ENCODE measurements at regions not wholly inside any gene's neighbourhood (a gene's known extent, or its start where the extent isn't known, plus 50 kb on each side); places are given as distances from the start of the nearest gene placed in this dataset.
"Not testable (repeated sequence)": the region's sequence is repeated elsewhere in the genome, so short reads cannot be mapped to it uniquely, and the experiment has no call there.

DNA sequence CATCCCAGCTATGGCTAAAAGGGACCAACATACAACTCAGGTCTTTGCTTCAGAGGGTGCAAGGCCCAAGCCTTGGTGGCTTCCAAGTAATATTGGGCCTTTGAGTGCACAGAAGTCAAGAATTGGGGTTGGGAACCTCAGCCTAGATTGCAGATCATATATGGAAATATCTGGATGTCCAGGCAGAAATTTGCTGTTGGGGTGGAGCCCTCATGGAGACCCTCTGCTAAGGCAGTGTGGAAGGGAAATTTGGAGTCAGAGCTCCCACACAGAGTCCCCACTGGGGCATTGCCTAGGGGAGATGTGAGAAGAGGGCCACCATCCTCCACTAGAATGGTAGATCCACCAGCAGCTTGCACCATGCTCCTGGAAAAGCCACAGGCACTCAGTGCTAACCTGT, 123.5 kb downstream of the PRL start:
- no peak for DNase-seq (ENCODE audit: low read depth in 1 of 2, low spot score in 1 of 2)

DNA sequence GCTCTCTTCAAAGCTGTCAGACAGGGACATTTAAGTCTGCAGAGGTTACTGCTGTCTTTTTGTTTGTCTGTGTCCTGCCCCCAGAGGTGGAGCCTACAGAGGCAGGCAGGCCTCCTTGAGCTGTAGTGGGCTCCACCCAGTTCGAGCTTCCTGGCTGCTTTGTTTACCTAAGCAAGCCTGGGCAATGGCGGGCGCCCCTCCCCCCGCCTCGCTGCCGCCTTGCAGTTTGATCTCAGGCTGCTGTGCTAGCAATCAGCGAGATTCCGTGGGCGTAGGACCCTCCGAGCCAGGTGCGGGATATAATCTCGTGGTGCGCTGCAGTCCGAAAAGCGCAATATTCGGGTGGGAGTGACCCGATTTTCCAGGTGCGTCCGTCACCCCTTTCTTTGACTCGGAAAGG, 116.6 kb downstream of the PRL start:
- not testable (repeated sequence) for DNase-seq (ENCODE audit: low read depth in 1 of 2, low spot score in 1 of 2)

DNA sequence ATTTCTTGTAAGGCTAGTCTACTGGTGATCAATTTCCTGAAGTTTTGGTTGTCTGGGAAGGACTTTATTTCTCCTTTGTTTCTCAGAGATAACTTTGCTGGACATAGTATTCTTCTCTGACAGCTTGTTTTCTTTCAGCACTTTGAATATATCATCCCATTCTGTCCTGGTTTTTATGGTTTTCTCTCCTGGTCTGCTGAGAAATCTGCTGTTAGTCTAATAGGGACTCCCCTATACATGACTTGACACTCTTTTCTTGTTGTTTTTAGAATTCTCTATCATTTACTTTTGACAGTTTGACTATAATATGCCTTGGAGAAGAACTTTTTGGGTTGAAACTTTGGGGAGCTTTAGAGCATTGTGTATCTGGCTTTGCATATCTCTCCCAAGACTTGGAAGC, 112.5 kb downstream of the PRL start:
- DNase-seq (ENCODE audit: low read depth in 1 of 2, low spot score in 1 of 2) = no peak

DNA sequence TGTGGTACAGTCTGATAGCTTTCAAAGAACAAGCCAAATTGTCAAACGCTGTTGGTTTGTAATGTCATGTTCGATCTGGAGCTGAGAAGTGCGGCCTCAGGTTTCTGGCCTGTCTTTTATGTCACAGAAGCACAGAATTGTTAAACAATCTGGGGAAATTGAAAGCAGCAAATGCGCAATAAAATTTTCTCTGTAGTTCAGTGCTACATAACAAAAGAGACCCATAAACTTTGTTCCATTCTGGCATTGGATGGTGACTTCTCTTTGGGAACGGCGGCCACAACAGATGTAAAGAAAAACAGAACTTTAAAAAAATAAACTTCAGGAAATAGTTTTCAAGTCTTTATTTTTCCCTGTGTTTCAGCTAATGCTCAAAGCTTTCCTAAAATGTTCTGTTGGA, 106.9 kb downstream of the PRL start:
- DNase-seq (ENCODE audit: low read depth in 1 of 2, low spot score in 1 of 2) = no peak

DNA sequence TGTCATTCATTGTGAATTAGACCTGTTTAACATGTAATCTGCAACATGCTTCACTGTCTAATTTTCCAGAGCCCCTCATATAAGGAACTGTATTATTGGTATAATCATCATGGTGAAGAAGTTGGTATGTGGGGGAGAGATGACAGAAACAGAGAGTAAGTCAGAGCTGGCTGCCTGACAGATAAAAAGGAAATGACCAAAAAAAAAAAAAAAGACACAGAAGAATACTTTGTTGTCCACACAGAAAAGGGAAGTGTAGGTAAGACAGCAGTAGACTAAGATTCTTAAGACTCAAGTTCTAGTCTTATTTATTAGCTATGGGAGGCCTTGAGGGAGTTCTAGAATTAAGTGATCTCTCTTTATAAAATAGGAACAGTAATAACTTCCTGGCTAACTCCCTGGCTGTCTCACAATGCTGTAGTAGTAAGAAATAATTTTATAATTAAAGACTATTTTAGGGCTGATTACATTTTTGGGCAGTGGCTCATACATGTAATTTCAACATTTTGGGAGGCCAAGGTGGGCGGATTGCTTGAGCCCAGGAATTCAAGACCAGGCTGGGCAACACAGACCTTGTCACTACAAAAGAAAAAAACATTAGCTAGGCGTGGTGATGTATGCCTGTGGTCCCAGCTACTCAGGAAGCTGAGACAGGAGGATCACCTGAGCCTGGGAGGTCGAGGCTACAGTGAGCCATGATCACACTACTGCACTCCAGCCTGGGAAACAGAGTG, 102.5 kb downstream of the PRL start:
- no peak for DNase-seq (ENCODE audit: low read depth in 1 of 2, low spot score in 1 of 2)

DNA sequence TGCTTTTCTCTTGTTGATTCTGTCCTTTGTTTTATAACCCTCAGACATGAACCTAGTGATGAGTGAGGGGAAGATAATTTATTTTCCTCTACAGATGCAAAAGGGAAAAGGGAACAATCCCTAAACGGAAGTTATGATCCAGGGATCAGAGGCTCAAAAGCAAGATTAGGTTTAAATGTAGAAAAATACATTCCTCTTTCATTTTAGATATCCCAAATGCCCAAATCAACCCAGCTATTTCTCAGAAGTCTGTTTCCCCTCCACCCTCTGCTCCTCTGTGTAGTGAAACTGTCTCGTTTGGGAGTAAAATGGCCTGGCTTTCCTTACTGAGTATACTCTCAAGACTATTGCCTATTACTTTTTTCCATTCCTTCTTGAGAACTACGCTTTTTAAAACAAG, 97.1 kb downstream of the PRL start:
- DNase-seq (ENCODE audit: low read depth in 1 of 2, low spot score in 1 of 2) = no peak

DNA sequence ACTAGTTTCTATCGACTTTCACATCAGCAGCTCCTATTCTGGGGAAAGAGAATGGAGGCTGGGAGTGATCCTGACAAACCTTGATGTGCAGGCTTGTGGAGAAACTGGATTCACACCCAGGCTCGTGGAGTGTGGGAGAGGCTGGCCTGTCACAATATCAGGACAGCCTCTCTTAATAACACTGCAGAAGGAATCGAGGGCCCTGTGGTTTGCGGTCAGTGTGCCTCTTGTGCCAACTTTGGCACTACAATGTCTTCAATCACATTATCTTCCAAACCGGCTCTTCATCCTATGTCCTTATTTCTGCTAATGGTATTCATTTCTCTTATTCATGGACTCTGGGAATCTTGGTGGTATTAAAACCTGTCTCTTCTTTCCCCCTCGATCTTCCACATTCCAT, 92.7 kb downstream of the PRL start:
- no peak for DNase-seq (ENCODE audit: low read depth in 1 of 2, low spot score in 1 of 2)

DNA sequence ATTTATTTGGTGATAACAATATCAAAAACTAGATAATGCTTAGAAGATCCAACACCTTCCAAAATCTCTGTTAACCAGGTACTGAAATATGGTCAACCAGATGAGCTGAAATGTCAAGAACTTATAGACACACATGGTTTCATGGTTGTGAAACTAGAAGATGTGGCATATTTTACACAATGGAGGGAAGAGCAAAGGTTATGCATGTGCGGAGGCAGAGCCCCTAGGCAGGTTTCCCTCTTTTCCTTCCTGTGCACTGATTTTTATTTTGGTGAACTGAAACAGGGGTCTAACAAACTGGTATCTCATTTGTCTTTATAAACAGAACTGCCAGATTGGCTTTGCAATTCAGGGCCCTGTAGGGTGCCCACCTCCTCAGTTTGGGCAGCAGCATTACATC, 91.6 kb downstream of the PRL start:
- DNase-seq (ENCODE audit: low read depth in 1 of 2, low spot score in 1 of 2) = no peak

DNA sequence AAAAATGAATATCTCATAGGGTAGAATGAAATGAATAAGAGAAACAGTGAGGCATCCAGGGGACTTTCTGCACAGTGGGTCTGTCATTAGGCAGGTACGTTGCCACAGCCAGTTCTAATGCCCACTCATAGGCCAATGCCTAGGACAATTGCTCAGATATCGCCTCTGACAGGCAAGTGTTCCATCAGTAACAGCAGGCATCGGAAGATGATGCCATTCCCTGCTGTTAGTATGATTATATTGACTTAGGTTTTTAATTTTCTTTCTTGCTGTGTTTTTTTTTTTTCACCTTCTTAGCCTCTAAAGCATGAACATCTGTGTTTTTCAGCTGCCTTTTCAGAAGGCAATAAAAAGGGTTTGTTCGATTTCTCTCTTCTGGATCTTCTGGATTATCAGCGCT, 90.7 kb downstream of the PRL start:
- DNase-seq (ENCODE audit: low read depth in 1 of 2, low spot score in 1 of 2) = no peak

DNA sequence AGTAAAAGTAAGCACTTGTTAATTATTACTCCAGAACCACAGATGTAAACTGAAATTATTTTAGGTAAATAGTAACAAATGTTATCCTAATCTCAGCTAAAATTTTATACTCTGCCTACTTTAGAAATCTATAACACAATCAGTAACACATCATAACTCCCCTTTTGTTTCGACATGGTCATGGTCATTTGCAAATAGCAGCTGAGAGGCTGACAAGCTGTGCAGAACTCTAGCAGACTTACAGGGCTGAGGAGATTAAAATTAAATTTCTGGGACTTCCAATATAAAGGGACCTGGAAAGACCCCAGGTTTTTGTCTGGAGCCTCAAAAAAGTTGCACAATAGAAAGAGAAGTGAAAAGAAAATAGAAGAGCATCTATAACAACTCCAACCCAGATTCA, 88.8 kb downstream of the PRL start:
- no peak for DNase-seq (ENCODE audit: low read depth in 1 of 2, low spot score in 1 of 2)

DNA sequence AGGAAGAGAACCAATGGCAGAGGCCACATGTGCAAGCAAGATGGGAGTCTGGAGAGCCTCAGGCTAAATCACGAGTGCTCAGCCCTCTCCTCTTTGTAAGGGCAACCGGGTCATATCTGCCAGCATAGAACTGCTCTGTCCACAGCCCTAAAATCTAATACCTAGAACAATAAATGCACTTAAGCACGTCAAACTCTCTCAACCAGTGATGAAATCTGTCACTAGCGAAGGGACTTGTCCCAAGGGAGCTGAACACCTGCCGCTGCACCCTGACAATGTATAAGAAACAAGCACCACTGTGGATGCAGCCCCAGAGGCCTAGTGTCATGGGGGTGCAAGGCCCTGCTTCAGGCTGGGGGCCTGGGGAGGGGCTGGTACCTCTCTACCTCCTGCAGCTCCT, 82.5 kb downstream of the PRL start:
- DNase-seq (ENCODE audit: low read depth in 1 of 2, low spot score in 1 of 2) = no peak

DNA sequence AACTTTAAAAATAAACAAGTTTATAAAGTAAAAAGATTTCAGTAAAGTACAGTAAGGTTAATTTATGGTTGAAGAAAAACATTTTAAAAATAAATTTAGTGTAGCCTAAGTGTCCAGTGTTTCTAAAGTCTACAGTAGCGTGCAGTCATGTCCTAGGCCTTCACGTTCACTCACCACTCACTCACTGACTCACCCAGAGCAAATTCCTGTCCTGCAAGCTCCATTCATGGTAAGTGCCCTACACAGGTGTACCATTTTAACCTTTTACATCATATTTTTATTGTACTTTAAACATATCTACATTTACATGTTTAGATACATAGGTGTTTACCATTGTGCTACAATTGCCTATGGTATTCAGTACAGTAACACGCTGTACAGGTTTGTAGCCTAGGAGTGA, 81.4 kb downstream of the PRL start:
- not testable (repeated sequence) for DNase-seq (ENCODE audit: low read depth in 1 of 2, low spot score in 1 of 2)

DNA sequence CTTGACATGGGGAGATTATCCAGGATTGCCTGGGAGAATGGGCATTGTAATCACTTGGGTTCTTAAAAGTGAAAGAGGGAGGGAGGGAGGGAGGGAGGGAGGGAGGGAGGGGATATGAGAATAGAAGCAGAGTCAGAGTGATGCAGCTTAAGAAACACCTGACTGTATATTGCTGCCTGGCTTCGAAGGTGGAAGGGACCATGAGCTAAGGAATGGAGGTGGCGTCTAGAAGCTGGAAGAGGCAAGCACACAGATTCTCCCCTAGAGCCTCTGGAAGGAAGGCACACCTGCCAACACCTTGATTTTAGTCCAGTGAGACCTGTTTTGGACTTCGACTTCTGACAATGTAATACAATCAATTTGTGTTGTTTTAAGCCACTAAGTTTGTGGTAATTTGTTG, 78.4 kb downstream of the PRL start:
- DNase-seq (ENCODE audit: low read depth in 1 of 2, low spot score in 1 of 2) = no peak

DNA sequence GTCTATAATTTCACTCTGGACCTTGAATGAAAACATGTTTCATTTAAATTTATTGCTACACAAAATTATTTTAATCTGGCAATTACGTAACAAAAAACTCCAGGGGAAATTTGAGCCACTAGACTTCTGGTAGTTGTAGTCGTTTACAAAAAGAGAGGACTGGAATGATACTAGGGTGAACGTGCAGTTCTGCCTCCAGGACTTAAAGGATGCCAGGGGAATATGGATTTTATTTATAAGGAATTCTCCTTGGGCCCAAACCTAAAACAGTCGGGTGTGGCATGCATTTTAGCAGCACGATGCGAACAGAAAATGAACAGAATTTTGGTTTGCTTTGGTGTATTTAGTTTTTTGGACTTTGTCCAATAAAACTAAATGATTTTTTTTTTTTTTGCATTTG, 76.9 kb downstream of the PRL start:
- DNase-seq (ENCODE audit: low read depth in 1 of 2, low spot score in 1 of 2) = no peak

DNA sequence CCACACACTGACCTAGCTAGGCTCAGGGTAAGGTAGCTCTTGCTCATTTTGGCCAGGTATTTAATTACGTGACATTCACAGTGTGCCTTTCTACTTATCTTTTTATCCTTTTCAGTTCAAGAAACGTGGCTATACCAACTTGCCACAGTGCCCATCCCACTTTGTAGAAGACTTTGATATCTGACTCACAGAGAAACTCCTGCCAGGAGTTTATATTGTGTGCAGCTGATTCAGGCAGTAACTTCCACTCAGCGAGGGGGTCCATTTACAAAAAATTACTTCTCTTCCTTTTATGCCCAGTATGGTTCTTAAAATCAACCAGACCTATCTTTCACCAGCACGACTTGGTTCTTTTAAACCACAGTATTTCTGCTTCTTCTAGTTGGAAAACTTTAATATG, 75.6 kb downstream of the PRL start:
- no peak for DNase-seq (ENCODE audit: low read depth in 1 of 2, low spot score in 1 of 2)

DNA sequence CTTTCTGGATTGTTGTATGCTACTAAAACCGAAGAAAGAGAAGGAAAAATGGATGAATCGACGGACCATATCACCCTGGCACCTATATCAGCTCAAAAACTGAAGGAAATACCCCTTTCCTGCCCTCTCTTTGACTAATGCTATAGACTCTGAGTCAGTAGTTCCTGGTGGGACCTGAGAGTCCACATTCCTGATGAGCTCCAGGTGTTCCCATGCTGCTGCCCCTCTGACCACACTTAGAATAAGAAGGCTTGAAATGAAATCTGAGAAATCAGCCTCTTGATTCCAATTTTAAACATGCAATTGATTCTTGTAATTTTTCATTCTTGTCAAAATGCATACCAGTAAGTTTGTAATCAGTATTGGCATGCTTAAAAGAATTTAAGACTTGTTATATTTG, 75.2 kb downstream of the PRL start:
- DNase-seq (ENCODE audit: low read depth in 1 of 2, low spot score in 1 of 2) = no peak

DNA sequence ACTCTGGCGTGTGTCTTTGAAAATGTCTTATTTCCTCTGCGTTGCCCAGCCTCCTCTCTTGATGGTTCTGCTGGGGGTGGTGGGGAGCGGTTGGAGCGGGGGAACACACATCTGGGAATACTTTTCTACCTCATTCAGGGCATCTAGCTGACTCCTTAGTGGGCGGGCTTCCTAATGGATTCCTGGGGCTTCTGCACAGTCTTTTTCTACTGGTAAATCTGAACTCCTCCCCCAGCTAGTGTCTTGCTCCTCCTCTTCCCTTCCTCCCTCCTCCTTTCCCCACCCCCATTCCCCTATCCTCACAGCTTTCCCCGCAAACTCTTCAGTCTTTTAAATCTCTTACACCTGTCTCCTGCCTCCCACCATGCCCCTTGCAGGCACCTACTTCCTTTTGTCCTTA, 74.4 kb downstream of the PRL start:
- no peak for DNase-seq (ENCODE audit: low read depth in 1 of 2, low spot score in 1 of 2)

DNA sequence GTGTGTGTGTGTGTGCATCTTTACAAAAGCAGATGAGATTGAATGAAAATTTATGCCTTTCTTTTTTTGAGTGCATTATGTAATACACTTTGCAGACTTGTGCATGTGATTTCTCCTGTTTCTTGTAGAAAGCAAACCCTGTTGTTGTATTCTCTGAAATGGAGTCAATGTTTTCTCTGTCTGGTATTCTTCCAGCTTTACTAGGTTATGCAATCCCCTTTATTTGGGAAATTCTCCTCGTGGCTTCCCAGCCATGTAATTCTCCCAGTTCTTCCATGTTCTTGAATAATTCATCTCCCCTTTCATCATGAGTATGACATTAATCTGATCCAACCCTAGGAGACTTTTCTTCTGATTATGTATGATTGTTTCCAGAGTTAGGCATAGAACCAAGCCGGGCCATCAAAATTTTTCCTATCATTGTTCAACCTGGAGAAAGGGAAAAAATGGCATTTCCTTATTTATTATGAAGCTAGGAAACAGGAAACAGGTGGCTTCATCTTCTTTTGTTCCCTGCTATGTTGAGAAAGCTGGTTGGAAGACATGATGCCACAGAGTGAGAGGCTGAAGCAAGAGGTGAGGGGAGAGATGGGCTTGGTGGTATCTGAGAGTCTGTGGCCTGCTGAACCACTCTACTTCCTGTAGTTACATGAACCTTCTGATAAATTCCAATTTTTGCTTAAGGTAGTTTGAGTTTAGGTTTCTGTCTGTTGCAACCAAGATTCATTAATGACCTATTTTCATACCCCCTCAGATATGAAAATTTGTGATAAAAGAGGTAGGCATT, 68.8 kb downstream of the PRL start:
- no peak for DNase-seq (ENCODE audit: low read depth in 1 of 2, low spot score in 1 of 2)

DNA sequence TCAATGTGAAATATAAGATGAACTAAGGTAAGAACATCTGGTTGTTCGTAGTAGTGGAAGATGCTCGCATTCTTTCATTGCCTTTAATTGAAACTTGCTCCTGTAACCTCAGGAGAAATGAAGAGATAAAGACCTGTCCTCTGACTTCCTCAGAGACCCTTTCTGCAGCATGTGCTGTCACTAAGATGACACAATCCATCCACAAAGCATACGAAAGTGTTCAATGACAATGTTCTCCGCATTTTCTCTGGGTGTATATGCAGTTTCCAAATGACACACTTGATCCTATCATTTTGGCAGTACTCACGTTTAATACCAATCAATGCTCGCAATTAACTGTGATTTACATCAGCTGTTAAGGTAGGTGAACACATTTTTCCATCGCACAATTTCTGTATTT, 65.8 kb downstream of the PRL start:
- DNase-seq (ENCODE audit: low read depth in 1 of 2, low spot score in 1 of 2) = no peak

DNA sequence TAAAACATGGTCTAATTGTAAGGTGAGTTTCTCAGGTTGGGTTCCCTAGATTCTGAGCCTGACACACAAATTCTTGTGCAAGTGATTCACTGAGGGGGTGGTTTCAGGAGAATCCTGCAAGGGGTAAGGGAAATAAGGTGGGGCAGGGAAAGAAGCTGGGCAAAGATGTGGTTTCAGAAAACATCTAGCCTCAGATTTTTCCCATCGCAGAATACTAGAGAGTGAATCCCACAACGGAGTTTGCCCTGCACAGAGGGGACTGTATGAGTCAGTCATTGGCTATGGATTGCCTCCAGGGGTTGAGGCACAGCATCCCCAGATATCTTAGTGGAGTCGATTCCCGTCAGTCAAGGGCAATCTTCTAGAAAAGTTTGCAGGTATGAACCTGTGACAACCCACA, 65.2 kb downstream of the PRL start:
- DNase-seq (ENCODE audit: low read depth in 1 of 2, low spot score in 1 of 2) = no peak

DNA sequence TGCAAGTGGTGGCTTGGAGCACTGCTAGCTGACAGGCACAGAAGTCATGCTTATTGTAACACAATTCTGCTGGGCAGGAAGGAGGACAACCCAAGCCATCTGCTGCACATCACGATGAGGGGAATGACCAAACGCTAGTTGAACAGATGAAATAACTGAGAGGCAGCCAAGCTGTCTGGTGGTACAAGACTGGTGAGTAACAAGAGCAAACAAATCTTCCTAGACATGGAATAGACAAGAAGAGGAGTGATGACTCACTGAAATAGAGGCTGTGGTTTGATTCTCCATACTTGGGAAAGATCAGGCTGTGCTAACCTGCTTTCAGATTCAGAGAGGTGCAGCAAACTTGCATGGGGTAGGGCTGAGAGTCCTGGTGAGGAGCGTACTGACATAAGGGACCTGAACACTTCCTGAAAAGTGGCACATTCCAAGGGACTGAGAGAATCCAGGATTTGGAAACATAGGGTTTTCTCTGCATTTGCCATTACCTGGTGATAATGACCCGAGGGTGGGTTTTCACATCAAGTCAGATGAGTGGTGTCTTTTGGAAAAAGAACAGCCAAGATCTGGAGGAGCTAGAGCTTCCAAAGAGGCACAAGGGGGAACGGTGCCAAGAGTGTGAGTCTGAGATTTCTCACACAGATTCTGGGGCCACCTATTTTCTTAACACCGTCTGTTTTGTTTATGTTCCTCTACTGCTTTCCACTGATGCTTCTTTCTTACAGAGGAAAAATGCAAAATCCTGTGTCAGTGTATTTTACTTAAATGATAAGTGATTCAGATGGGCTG, 60.0 kb downstream of the PRL start:
- no peak for DNase-seq (ENCODE audit: low read depth in 1 of 2, low spot score in 1 of 2)

Measured in stimulated activated CD4-positive, alpha-beta T cell treated with anti-CD3 and anti-CD28 coated beads, Interleukin-15, amount 100 ng/mL, for 1 hour (primary cell).